D721Med (cell line): ENCODE measurements at regions not wholly inside any gene's neighbourhood (a gene's known extent, or its start where the extent isn't known, plus 50 kb on each side); places are given as distances from the start of the nearest gene placed in this dataset.

Source experiments
- DNase-seq: peaks from one replicate; pipeline ENCODE4 v3.0.0; 2011; ENCODE audit warnings: low spot score; ENCODE audit not compliant: insufficient read length
- FAIRE-seq: peaks from 2 replicates; lab custom pipeline; 2011; peaks lifted over from hg19 to GRCh38; lab: Jason Lieb, UNC
- TF ChIP-seq, protein P1 (sequence below): IDR thresholded peaks from 2 replicates; pipeline ENCODE4 v1.5.1; 2012; ENCODE audit warnings: mild to moderate bottlenecking, control low read depth; ENCODE audit not compliant: insufficient read depth; ENCODE audit errors: missing control alignments

DNA sequence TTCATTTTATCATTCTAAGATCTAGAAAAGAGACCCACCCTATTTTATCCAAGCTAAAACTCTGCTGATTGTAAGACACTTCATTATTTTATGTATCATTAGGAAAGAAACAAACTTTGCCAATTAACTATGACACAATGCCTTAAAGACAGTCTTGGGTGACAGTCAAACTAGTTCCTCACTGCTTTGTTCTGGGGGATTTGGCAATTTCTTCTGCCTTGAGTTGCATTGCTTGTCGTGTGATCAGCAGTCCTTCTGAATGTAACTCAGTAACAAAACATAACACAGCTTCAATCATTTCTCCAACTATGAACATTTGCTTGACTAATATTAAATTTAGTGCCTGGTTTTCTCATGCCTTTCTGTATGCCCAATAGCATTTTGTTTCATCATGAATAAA lies 577.9 kb upstream of the DIPK2B start:
- FAIRE-seq (no peak), DNase-seq (no peak)
- TF ChIP-seq, protein P1, sequence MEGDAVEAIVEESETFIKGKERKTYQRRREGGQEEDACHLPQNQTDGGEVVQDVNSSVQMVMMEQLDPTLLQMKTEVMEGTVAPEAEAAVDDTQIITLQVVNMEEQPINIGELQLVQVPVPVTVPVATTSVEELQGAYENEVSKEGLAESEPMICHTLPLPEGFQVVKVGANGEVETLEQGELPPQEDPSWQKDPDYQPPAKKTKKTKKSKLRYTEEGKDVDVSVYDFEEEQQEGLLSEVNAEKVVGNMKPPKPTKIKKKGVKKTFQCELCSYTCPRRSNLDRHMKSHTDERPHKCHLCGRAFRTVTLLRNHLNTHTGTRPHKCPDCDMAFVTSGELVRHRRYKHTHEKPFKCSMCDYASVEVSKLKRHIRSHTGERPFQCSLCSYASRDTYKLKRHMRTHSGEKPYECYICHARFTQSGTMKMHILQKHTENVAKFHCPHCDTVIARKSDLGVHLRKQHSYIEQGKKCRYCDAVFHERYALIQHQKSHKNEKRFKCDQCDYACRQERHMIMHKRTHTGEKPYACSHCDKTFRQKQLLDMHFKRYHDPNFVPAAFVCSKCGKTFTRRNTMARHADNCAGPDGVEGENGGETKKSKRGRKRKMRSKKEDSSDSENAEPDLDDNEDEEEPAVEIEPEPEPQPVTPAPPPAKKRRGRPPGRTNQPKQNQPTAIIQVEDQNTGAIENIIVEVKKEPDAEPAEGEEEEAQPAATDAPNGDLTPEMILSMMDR, result no peak

DNA sequence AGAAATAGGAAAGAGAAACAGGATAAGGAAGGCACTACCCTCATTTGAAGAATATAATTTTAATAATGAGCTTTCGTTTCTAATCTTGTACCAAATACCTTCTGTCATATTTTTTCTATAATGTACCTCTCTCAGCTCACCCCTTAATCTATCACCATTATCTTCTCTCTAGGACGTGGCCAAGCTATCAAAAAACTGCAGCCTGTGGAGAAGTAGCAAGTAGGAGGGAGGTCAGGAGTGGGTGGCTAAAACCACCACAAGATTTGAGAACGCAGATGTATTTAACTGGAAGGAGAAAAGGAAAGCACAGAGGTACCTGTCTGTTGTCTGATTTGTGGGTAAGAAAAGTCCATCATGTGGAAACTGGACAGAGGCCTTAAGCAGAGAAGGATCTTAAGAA lies 576.7 kb upstream of the DIPK2B start:
- TF ChIP-seq, protein P1, result no peak
- FAIRE-seq (no peak), DNase-seq (no peak)

GRCh38 chrX:45775468-45775867 lies 574.8 kb upstream of the DIPK2B start:
- TF ChIP-seq, protein P1, result no peak
- DNase-seq (no peak), FAIRE-seq (peak; percentile 16)

GRCh38 chrX:45774961-45775360 lies 574.3 kb upstream of the DIPK2B start:
- TF ChIP-seq, protein P1, result no peak
- no peak for DNase-seq
- no peak for FAIRE-seq

- TF ChIP-seq, protein P1, result no peak
- FAIRE-seq (no peak), DNase-seq (no peak)
Observed at GRCh38 chrX:45773572-45773971, 572.9 kb upstream of the DIPK2B start.

GRCh38 chrX:45771560-45772340 lies 571.1 kb upstream of the DIPK2B start:
- TF ChIP-seq, protein P1, result no peak
- FAIRE-seq (peak; percentile 25), DNase-seq (no peak)

GRCh38 chrX:45771114-45771513 lies 570.4 kb upstream of the DIPK2B start:
- TF ChIP-seq, protein P1, result no peak
- DNase-seq (no peak), FAIRE-seq (no peak)
